Right cardiac atrium (tissue), 5 donors: ENCODE measurements at regions not wholly inside any gene's neighbourhood (a gene's known extent, or its start where the extent isn't known, plus 50 kb on each side); places are given as distances from the start of the nearest gene placed in this dataset.

ENCODE experiments used
- ATAC-seq, 2 donors: fragments of 200-7000 bp; cut with Tn5 transposase; one replicate each; pipeline versions ENCODE4 v1.8.0 to v1.9.1; 2020; ENCODE audit warnings: moderate library complexity in 2 of 2, mild to moderate bottlenecking in 1 of 2
- DNase-seq, 3 donors: peaks; one replicate each; pipeline ENCODE4 v3.0.0-alpha.2; 2020
- H3K27ac ChIP-seq: one replicate; pipeline ENCODE4 v1.5.1; 2013; ENCODE audit warnings: mild to moderate bottlenecking, low read length, control low read depth, moderate library complexity
- H3K27me3 ChIP-seq: one replicate; pipeline ENCODE4 v1.6.1; 2013; ENCODE audit not compliant: control insufficient read depth, insufficient read depth
- H3K4me1 ChIP-seq: one replicate; pipeline ENCODE4 v1.6.1; 2013; ENCODE audit warnings: low read length; ENCODE audit not compliant: control insufficient read depth, insufficient read depth
- H3K4me3 ChIP-seq: one replicate; pipeline ENCODE4 v1.5.1; 2013; ENCODE audit warnings: low read length, control low read depth
- H3K9me3 ChIP-seq: one replicate; pipeline ENCODE4 v1.6.1; 2013; ENCODE audit warnings: low read length; ENCODE audit not compliant: control insufficient read depth
- WGBS: extraction: QIAGEN DNeasy Blood & Tissue Kit; methylation state at CpG from one replicate; pipeline ENCODE4 v1.1.7; 2013; 5-methylcytosine and 5-hydroxymethylcytosine counted together
- intact Hi-C, 4 donors: fragments of 100-400 bp; cut with DNase I; formaldehyde crosslinking; loops; one replicate each; pipeline versions ENCODE4 v1.11.0 to v1.14.0; 2022 to 2023
- donor health status: healthy with polysubstance abuse.
- donor health status: DM: no; HTN: yes; CAD: no.
- donor health status: DM: no; HTN: no; CAD: no.
- donor health status: DM: no; HTN: yes; CAD: no; lungs with severe emphysema.
- donor health status: DM: yes; HTN: yes; CAD: no.

- WGBS: 89% methylated on average over 2 of the region's 2 CpGs
- DNase-seq (no peak), ATAC-seq (no peak)
- Histone ChIP-seq H3K9me3 (no peaks in the 10 kb centered on the region), H3K27me3 (no peaks in the 10 kb centered on the region), H3K27ac (no peak overlapping the region), H3K4me3 (no peak overlapping the region), H3K4me1 (no peaks in the 10 kb centered on the region)
- intact Hi-C loops: no loop called here
Measured at GRCh38 chr15:81520480-81520879, 146.5 kb upstream of the TMC3 start.

GRCh38 chr15:81516461-81516860 is 142.4 kb upstream of the TMC3 start:
- WGBS: 51% methylated on average over 3 of the region's 3 CpGs
- Histone ChIP-seq H3K4me3 (no peak overlapping the region), H3K9me3 (no peaks in the 10 kb centered on the region), H3K27ac (no peak overlapping the region), H3K27me3 (no peaks in the 10 kb centered on the region), H3K4me1 (no peaks in the 10 kb centered on the region)
- intact Hi-C loops: no loop called here
- no peak for ATAC-seq
- no peak for DNase-seq

GRCh38 chr15:81516012-81516411 is 142.0 kb upstream of the TMC3 start:
- H3K9me3 ChIP-seq: no peaks in the 10 kb centered on the region
- no peaks in the 10 kb centered on the region for H3K27me3 ChIP-seq
- no peak overlapping the region for H3K4me3 ChIP-seq
- ATAC-seq (no peak), DNase-seq (no peak)
- intact Hi-C loops: no loop called here
- no peak overlapping the region for H3K27ac ChIP-seq
- H3K4me1 ChIP-seq: no peaks in the 10 kb centered on the region

GRCh38 chr15:81514725-81515124 is 140.7 kb upstream of the TMC3 start:
- intact Hi-C loops: no loop called here
- 41% methylated on average over 1 of the region's 1 CpG for WGBS
- Histone ChIP-seq H3K4me1 (no peaks in the 10 kb centered on the region), H3K4me3 (no peak overlapping the region), H3K27me3 (no peaks in the 10 kb centered on the region), H3K27ac (no peak overlapping the region), H3K9me3 (no peaks in the 10 kb centered on the region)
- ATAC-seq: no peak
- no peak for DNase-seq

GRCh38 chr15:81511138-81511537 is 137.1 kb upstream of the TMC3 start:
- intact Hi-C loops: no loop called here
- Histone ChIP-seq H3K4me1 (no peaks in the 10 kb centered on the region), H3K27me3 (no peaks in the 10 kb centered on the region), H3K4me3 (no peak overlapping the region), H3K27ac (no peak overlapping the region), H3K9me3 (no peaks in the 10 kb centered on the region)
- WGBS: 51% methylated on average over 3 of the region's 3 CpGs
- ATAC-seq (no peak), DNase-seq (no peak)

GRCh38 chr15:81507831-81508230 is 133.8 kb upstream of the TMC3 start:
- no peaks in the 10 kb centered on the region for H3K9me3 ChIP-seq
- H3K27me3 ChIP-seq: no peaks in the 10 kb centered on the region
- ATAC-seq: no peak
- WGBS: 82% methylated on average over 3 of the region's 3 CpGs
- no peak for DNase-seq
- H3K27ac ChIP-seq: no peak overlapping the region
- H3K4me3 ChIP-seq: no peak overlapping the region
- intact Hi-C loops: no loop called here
- H3K4me1 ChIP-seq: no peaks in the 10 kb centered on the region

GRCh38 chr15:81506936-81507335 is 132.9 kb upstream of the TMC3 start:
- DNase-seq (no peak), ATAC-seq (no peak)
- WGBS: 92% methylated on average over 1 of the region's 1 CpG
- Histone ChIP-seq H3K9me3 (no peaks in the 10 kb centered on the region), H3K27me3 (no peaks in the 10 kb centered on the region), H3K27ac (no peak overlapping the region), H3K4me1 (no peaks in the 10 kb centered on the region), H3K4me3 (no peak overlapping the region)
- intact Hi-C loops: no loop called here

GRCh38 chr15:81506071-81506470 is 132.1 kb upstream of the TMC3 start:
- H3K4me1 ChIP-seq: no peaks in the 10 kb centered on the region
- intact Hi-C loops: no loop called here
- no peak for DNase-seq

GRCh38 chr15:81504170-81504905 is 130.3 kb upstream of the TMC3 start:
- DNase-seq: no peak
- ATAC-seq: no peak
- H3K4me3 ChIP-seq: no peak overlapping the region
- no peaks in the 10 kb centered on the region for H3K4me1 ChIP-seq
- 21% methylated on average over 4 of the region's 4 CpGs for WGBS
- H3K27me3 ChIP-seq: no peaks in the 10 kb centered on the region
- no peaks in the 10 kb centered on the region for H3K9me3 ChIP-seq
- intact Hi-C loops: no loop called here
- no peak overlapping the region for H3K27ac ChIP-seq

More at GRCh38 chr15:81506071-81506470, 132.1 kb upstream of the TMC3 start:
- WGBS: 87% methylated on average over 2 of the region's 2 CpGs
- Histone ChIP-seq H3K4me3 (no peak overlapping the region), H3K27ac (no peak overlapping the region), H3K27me3 (no peaks in the 10 kb centered on the region), H3K9me3 (no peaks in the 10 kb centered on the region)
- no peak for ATAC-seq

- DNase-seq: no peak
- ATAC-seq: no peak
- intact Hi-C loops: no loop called here
- H3K4me1 ChIP-seq: no peaks in the 10 kb centered on the region
- WGBS: 88% methylated on average over 4 of the region's 4 CpGs
- H3K27me3 ChIP-seq: no peaks in the 10 kb centered on the region
- no peaks in the 10 kb centered on the region for H3K9me3 ChIP-seq
- no peak overlapping the region for H3K4me3 ChIP-seq
- H3K27ac ChIP-seq: no peak overlapping the region
Measured at GRCh38 chr15:81502439-81502838, 128.4 kb upstream of the TMC3 start.

- H3K27me3 ChIP-seq: no peaks in the 10 kb centered on the region
- DNase-seq: no peak
- no peak overlapping the region for H3K27ac ChIP-seq
Measured at GRCh38 chr15:81500081-81500480, 126.1 kb upstream of the TMC3 start.

GRCh38 chr15:81498294-81498693 is 124.3 kb upstream of the TMC3 start:
- H3K27ac ChIP-seq: no peak overlapping the region
- intact Hi-C loops: no loop called here
- ATAC-seq (no peak), DNase-seq (no peak)
- no peaks in the 10 kb centered on the region for H3K9me3 ChIP-seq
- H3K4me1 ChIP-seq: no peaks in the 10 kb centered on the region
- 94% methylated on average over 6 of the region's 6 CpGs for WGBS
- no peak overlapping the region for H3K4me3 ChIP-seq
- H3K27me3 ChIP-seq: no peaks in the 10 kb centered on the region

More at GRCh38 chr15:81500081-81500480, 126.1 kb upstream of the TMC3 start:
- no peak overlapping the region for H3K4me3 ChIP-seq
- H3K9me3 ChIP-seq: no peaks in the 10 kb centered on the region
- intact Hi-C loops: no loop called here
- H3K4me1 ChIP-seq: no peaks in the 10 kb centered on the region
- ATAC-seq: no peak
- WGBS: 86% methylated on average over 4 of the region's 4 CpGs
